Breast epithelium (tissue), 4 donors: ENCODE measurements at regions not wholly inside any gene's neighbourhood (a gene's known extent, or its start where the extent isn't known, plus 50 kb on each side); places are given as distances from the start of the nearest gene placed in this dataset.

ENCODE experiments used
- DNase-seq, 2 donors: peaks; one replicate each; pipeline ENCODE4 v3.0.0-alpha.2; 2019; ENCODE audit warnings: low spot score in 2 of 2
- H3K27ac ChIP-seq, 2 donors: fragments of 200-600 bp; sonication (generic) in 1 of 2; one replicate each; pipeline ENCODE4 v1.5.1; 2016 to 2019; ENCODE audit warnings: mild to moderate bottlenecking in 1 of 2
- H3K27me3 ChIP-seq, 2 donors: fragments of 200-600 bp; sonication (generic) in 1 of 2; one replicate each; pipeline versions ENCODE4 v1.5.1 to v1.6.0; 2017 to 2019; ENCODE audit warnings: control low read depth in 1 of 2, mild to moderate bottlenecking in 1 of 2
- H3K36me3 ChIP-seq: fragments of 200-600 bp; one replicate; pipeline ENCODE4 v1.5.1; 2019
- H3K4me1 ChIP-seq, 2 donors: fragments of 200-600 bp; sonication (generic); one replicate each; pipeline ENCODE4 v1.5.1; 2016 to 2019; ENCODE audit warnings: control low read depth in 1 of 2
- H3K4me3 ChIP-seq, 3 donors: fragments of 200-600 bp; sonication (generic); 1 replicate in 2 of 3; 2 replicates in 1 of 3; pipeline ENCODE4 v1.5.1; 2016 to 2019; ENCODE audit warnings: mild to moderate bottlenecking in 3 of 3, moderate library complexity in 2 of 3
- H3K9me3 ChIP-seq, 2 donors: fragments of 200-600 bp; sonication (generic) in 1 of 2; one replicate each; pipeline ENCODE4 v1.5.1; 2016 to 2019; ENCODE audit warnings: control low read depth in 1 of 2
- POLR2A ChIP-seq: fragments of 450-650 bp; IDR thresholded peaks from one replicate; pipeline ENCODE4 v1.6.1; 2016; ENCODE audit warnings: antibody characterized with exemption, mild to moderate bottlenecking, moderate library complexity
- POLR2AphosphoS5 ChIP-seq, 3 donors: sonication (generic); formaldehyde crosslinking; IDR thresholded peaks; one replicate each; pipeline ENCODE4 v1.6.1; 2017; ENCODE audit warnings: antibody characterized with exemption in 3 of 3
- intact Hi-C: fragments of 100-400 bp; cut with DNase I; formaldehyde crosslinking; loops from one replicate; pipeline ENCODE4 v1.15.1; 2023; ENCODE audit warnings: low total_unique reads
- TF ChIP-seq, protein P1 (sequence below), 3 donors: fragments of 450-650 bp; IDR thresholded peaks; one replicate each; pipeline ENCODE4 v1.5.1; 2016 to 2017; ENCODE audit warnings: antibody characterized with exemption in 3 of 3, mild to moderate bottlenecking in 3 of 3, moderate library complexity in 3 of 3

DNA sequence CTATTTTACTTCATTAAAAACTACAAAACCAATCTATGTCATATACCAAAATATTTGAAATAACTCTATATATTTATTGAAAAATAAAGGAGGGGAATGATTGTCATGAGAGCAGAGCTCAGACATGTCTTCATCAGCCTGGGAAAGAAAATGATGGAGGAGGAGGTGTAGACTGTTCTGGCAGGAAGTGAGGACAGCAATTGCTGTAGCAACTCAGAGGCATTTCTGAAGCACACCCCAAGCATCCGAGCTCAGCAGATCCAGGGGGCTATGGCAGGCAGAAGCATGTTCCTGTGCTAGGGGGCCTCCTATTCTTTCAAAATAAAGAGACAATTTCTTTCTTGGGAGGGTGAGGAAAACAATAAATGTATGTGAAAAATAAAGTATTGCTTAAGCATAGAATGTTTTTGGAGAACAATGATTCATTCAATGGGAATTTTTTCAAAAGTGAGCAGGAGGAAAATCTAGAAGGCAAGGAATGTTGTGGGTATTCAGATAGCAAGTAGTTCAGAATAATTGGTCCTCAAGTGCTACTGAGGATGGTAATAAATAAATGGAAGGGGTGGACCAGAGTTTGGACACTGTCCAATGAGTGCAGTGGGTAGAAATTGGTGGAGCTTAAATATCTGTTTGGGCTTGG, 383.4 kb downstream of the CDH11 start:
- H3K4me3 ChIP-seq = no peak overlapping the region
- no peaks in the 10 kb centered on the region for H3K4me1 ChIP-seq
- no peak for DNase-seq
- no peaks in the 10 kb centered on the region for H3K27me3 ChIP-seq
- H3K9me3 ChIP-seq = peaks cover 0 to 7% of the 10 kb centered on the region in 2 donors
- H3K36me3 ChIP-seq = no peaks in the 10 kb centered on the region
- TF ChIP-seq POLR2A = no peak
- TF ChIP-seq POLR2AphosphoS5 (IDR thresholded peaks at IDR 0.05) = no peak
- TF ChIP-seq, protein P1, sequence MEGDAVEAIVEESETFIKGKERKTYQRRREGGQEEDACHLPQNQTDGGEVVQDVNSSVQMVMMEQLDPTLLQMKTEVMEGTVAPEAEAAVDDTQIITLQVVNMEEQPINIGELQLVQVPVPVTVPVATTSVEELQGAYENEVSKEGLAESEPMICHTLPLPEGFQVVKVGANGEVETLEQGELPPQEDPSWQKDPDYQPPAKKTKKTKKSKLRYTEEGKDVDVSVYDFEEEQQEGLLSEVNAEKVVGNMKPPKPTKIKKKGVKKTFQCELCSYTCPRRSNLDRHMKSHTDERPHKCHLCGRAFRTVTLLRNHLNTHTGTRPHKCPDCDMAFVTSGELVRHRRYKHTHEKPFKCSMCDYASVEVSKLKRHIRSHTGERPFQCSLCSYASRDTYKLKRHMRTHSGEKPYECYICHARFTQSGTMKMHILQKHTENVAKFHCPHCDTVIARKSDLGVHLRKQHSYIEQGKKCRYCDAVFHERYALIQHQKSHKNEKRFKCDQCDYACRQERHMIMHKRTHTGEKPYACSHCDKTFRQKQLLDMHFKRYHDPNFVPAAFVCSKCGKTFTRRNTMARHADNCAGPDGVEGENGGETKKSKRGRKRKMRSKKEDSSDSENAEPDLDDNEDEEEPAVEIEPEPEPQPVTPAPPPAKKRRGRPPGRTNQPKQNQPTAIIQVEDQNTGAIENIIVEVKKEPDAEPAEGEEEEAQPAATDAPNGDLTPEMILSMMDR (IDR thresholded peaks at IDR 0.05) = no peak
- intact Hi-C loops = no loop called here
- H3K27ac ChIP-seq = no peak overlapping the region

DNA sequence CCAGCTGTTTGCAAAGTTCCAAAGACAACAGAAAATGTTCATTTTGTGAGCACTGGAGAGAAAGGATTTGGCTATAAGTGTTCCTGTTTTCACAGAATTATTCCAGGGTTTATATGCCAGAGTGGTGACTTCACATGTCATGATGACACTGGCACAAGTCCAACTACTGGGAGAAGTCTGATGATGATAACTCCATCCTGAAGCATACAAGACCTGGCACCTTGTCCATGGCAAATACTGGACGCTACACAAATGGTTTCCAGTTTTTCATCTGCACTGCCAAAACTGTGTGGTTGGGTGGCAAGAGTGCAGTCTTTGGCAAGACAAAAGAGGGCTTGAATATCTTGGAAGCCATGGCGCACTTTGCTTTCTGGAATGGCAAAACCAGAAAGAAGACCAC, 385.0 kb downstream of the CDH11 start:
- H3K27me3 ChIP-seq = no peaks in the 10 kb centered on the region
- intact Hi-C loops = no loop called here
- DNase-seq = no peak
- H3K4me1 ChIP-seq = no peaks in the 10 kb centered on the region
- H3K4me3 ChIP-seq = no peak overlapping the region
- TF ChIP-seq, protein P1 (IDR thresholded peaks at IDR 0.05) = no peak
- no peak for TF ChIP-seq POLR2AphosphoS5 (IDR thresholded peaks at IDR 0.05)
- no peak for TF ChIP-seq POLR2A
- no peaks in the 10 kb centered on the region for H3K36me3 ChIP-seq
- H3K27ac ChIP-seq = no peak overlapping the region
- H3K9me3 ChIP-seq = peaks cover 0 to 7% of the 10 kb centered on the region in 2 donors

DNA sequence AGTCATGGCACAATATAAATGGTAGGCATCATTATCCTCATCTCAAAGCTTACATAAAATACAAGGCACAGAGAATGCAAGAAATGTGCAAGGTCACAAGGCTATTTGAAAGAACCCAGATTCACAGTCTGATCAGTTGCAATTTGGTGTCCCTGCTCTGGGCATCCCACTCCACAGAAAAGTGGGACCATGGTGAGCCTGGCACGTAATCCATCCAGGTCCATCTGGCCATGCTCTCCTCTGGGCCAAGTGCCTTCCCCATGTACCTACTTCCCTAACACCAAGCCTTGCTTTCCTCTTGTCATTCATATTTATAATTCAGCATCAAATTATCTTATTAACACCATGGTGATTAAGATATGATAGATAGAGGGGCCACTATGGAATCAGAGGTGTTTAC, 390.0 kb downstream of the CDH11 start:
- no peaks in the 10 kb centered on the region for H3K9me3 ChIP-seq
- no peak overlapping the region for H3K27ac ChIP-seq
- no peak overlapping the region for H3K4me3 ChIP-seq
- no peak for DNase-seq
- intact Hi-C loops = no loop called here
- H3K4me1 ChIP-seq = no peaks in the 10 kb centered on the region
- no peaks in the 10 kb centered on the region for H3K27me3 ChIP-seq
- H3K36me3 ChIP-seq = no peaks in the 10 kb centered on the region
- no peak for TF ChIP-seq POLR2A

DNA sequence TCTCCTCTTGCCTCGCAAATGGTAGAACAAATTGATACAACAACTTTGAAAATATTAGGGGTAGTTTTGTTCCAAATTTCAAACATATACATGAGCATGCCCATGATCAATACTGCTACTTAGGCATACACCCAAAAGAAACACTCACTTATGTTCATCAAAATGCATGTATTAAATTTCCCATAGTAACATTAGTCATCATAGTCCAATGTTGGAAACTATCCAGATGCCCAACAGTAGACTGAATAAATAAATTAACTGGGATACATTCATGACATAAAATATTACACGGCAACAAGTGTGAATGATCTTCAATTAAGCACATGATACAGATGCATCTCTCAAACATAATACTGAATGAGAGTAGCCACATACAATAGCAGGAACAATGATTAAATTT, 391.6 kb downstream of the CDH11 start:
- Histone ChIP-seq H3K4me3 (no peak overlapping the region), H3K4me1 (no peaks in the 10 kb centered on the region), H3K27me3 (no peaks in the 10 kb centered on the region), H3K9me3 (no peaks in the 10 kb centered on the region), H3K27ac (no peak overlapping the region), H3K36me3 (no peaks in the 10 kb centered on the region)
- intact Hi-C loops = no loop called here
- no peak for DNase-seq
- TF ChIP-seq POLR2AphosphoS5 (IDR thresholded peaks at IDR 0.05) = no peak
- TF ChIP-seq, protein P1 (IDR thresholded peaks at IDR 0.05) = no peak
- TF ChIP-seq POLR2A = no peak

DNA sequence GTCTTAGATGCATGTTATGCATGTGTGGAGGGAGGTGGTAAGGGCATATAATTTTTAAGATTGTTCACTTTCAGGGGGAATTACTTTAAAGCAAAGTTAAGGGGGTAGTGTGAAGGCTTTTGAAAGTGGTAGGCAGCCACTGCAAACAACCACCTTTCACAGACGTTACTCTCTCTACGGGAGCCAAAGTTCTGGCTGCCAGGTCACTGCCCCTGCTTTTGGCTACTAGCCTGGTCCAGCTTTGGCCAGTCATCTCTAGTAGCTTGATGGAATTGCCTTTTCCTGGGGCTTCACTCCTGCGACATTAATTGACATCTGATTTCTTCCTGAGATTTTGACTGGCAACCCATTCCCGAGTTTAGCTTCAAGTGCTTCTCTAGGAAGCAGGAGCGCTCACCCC, 397.5 kb downstream of the CDH11 start:
- TF ChIP-seq, protein P1 (IDR thresholded peaks at IDR 0.05) = no peak
- no peak for TF ChIP-seq POLR2AphosphoS5 (IDR thresholded peaks at IDR 0.05)
- TF ChIP-seq POLR2A = no peak
- DNase-seq = no peak

DNA sequence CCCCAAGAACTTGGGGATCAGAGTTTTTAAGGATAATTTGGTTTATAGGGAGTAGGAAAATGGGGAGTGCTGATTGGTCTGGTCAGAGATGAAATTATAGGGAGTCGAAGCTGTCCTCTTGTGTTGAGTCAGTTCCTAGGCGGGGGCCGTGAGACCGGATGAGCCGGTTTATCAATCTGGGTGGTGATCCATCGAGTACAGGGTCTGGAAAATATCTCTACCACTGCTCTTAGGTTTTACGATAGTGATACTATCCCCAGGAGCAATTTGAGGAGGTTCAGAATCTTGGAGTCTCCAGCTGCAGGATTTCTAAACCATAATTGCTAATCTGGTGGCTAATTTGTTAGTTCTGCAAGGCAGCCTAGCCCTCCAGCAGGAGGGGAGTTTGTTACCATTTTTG, 403.4 kb downstream of the CDH11 start:
- TF ChIP-seq POLR2AphosphoS5 (IDR thresholded peaks at IDR 0.05) (no peak), POLR2A (no peak)
- TF ChIP-seq, protein P1 (IDR thresholded peaks at IDR 0.05) = no peak
- intact Hi-C loops = no loop called here
- no peaks in the 10 kb centered on the region for H3K27me3 ChIP-seq
- H3K9me3 ChIP-seq = no peaks in the 10 kb centered on the region
- no peak overlapping the region for H3K4me3 ChIP-seq
- H3K36me3 ChIP-seq = no peaks in the 10 kb centered on the region
- no peak overlapping the region for H3K27ac ChIP-seq
- no peaks in the 10 kb centered on the region for H3K4me1 ChIP-seq
- no peak for DNase-seq

More for the DNA sequence above, 397.5 kb downstream of the CDH11 start:
- Histone ChIP-seq H3K4me1 (no peaks in the 10 kb centered on the region), H3K27ac (no peak overlapping the region), H3K36me3 (no peaks in the 10 kb centered on the region), H3K9me3 (no peaks in the 10 kb centered on the region), H3K4me3 (no peak overlapping the region), H3K27me3 (no peaks in the 10 kb centered on the region)
- intact Hi-C loops = no loop called here
